HG03575 (cell line): ENCODE measurements at regions not wholly inside any gene's neighbourhood (a gene's known extent, or its start where the extent isn't known, plus 50 kb on each side); places are given as distances from the start of the nearest gene placed in this dataset.

Experiments used
- ATAC-seq: cut with Tn5 transposase; IDR thresholded peaks from one replicate; pipeline ENCODE4 v1.9.1; 2021; ENCODE audit not compliant: unreplicated experiment, insufficient number of reproducible peaks, low FRiP score; ENCODE audit errors: extremely low read depth

GRCh38 chr13:109483284-109483683 is 303.1 kb downstream of the IRS2 start:
- no peak for ATAC-seq

- no peak for ATAC-seq
Observed at GRCh38 chr13:109481040-109481439, 305.3 kb downstream of the IRS2 start.

GRCh38 chr13:109480011-109480955 is 306.1 kb downstream of the IRS2 start:
- ATAC-seq, result no peak

GRCh38 chr13:109479534-109479933 is 306.8 kb downstream of the IRS2 start:
- ATAC-seq, result no peak

- no peak for ATAC-seq
Observed at GRCh38 chr13:109476001-109476400, 310.4 kb downstream of the IRS2 start.

GRCh38 chr13:109468123-109468522 is 318.3 kb downstream of the IRS2 start:
- ATAC-seq, result no peak

GRCh38 chr13:109465148-109465547 is 321.2 kb downstream of the IRS2 start:
- ATAC-seq, result no peak

- no peak for ATAC-seq
Observed at GRCh38 chr13:109454167-109454917, 332.0 kb downstream of the IRS2 start.

- ATAC-seq, result no peak
Observed at GRCh38 chr13:109451726-109452125, 334.7 kb downstream of the IRS2 start.

- ATAC-seq, result no peak
Observed at GRCh38 chr13:109448629-109449028, 337.8 kb downstream of the IRS2 start.

- no peak for ATAC-seq
Observed at GRCh38 chr13:109447667-109448066, 338.7 kb downstream of the IRS2 start.

- no peak for ATAC-seq
Observed at GRCh38 chr13:109440320-109440719, 346.1 kb downstream of the IRS2 start.

- ATAC-seq, result no peak
Observed at GRCh38 chr13:109439813-109440212, 346.6 kb downstream of the IRS2 start.

GRCh38 chr13:109436841-109437240 is 349.5 kb downstream of the IRS2 start:
- no peak for ATAC-seq

- no peak for ATAC-seq
Observed at GRCh38 chr13:109436055-109436622, 350.2 kb downstream of the IRS2 start.

GRCh38 chr13:109431217-109431616 is 355.2 kb downstream of the IRS2 start:
- ATAC-seq, result no peak

GRCh38 chr13:109428146-109428545 is 358.2 kb downstream of the IRS2 start:
- ATAC-seq, result no peak

- ATAC-seq, result no peak
Observed at GRCh38 chr13:109427695-109428094, 358.7 kb downstream of the IRS2 start.

- no peak for ATAC-seq
Observed at GRCh38 chr13:109427148-109427547, 359.2 kb downstream of the IRS2 start.

GRCh38 chr13:109426690-109426990 is 359.7 kb downstream of the IRS2 start:
- ATAC-seq, result no peak
